ENCODE measurements at regions not wholly inside any gene's neighbourhood (a gene's known extent, or its start where the extent isn't known, plus 50 kb on each side); places are given as distances from the start of the nearest gene placed in this dataset.

DNA sequence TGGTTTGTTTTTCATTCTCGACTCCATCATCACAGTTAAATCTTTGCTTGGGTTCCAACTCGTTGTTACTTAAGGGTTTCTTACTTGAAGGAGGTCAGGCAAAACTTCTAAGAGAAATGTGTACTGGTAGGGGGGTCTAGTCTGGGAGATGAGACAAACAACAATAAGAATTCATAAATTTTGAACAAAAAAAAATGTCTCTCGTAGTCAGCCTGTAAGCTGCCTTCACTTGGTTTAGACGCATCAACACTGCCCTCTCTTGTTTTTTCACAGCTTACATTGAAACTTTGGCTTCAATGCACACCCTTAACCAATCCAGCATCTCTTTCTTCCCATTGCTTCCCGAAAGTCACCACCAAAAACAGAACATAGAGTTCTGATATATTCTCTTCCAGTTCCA is 576.4 kb upstream of the PIK3C3 start:
- no peaks in the 10 kb centered on the region for H3K36me3 ChIP-seq (ENCODE audit: low read length)
- no peaks in the 10 kb centered on the region for H4K20me1 ChIP-seq (ENCODE audit: low read depth, low read length)
- H3K27me3 ChIP-seq (ENCODE audit: low read length): no peaks in the 10 kb centered on the region
- H3K9me3 ChIP-seq (ENCODE audit: insufficient read depth, low read length): no peaks in the 10 kb centered on the region
- H3F3A ChIP-seq (ENCODE audit: insufficient read depth): no peaks in the 10 kb centered on the region
- H3K27ac ChIP-seq (ENCODE audit: low read depth, low read length): no peak overlapping the region
- no peak overlapping the region for H3K4me2 ChIP-seq (ENCODE audit: low read depth, low read length, poor library complexity, severe bottlenecking)
- no peaks in the 10 kb centered on the region for H3K79me2 ChIP-seq (ENCODE audit: insufficient read depth, low read length)
- no peak overlapping the region for H2AFZ ChIP-seq (ENCODE audit: low read depth, low read length, severe bottlenecking)
- TF ChIP-seq EZH2phosphoT487 (conservative IDR thresholded peaks at IDR 0.05; ENCODE audit: low read length): no peak
- TF ChIP-seq, protein P1, sequence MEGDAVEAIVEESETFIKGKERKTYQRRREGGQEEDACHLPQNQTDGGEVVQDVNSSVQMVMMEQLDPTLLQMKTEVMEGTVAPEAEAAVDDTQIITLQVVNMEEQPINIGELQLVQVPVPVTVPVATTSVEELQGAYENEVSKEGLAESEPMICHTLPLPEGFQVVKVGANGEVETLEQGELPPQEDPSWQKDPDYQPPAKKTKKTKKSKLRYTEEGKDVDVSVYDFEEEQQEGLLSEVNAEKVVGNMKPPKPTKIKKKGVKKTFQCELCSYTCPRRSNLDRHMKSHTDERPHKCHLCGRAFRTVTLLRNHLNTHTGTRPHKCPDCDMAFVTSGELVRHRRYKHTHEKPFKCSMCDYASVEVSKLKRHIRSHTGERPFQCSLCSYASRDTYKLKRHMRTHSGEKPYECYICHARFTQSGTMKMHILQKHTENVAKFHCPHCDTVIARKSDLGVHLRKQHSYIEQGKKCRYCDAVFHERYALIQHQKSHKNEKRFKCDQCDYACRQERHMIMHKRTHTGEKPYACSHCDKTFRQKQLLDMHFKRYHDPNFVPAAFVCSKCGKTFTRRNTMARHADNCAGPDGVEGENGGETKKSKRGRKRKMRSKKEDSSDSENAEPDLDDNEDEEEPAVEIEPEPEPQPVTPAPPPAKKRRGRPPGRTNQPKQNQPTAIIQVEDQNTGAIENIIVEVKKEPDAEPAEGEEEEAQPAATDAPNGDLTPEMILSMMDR (IDR thresholded peaks at IDR 0.05; ENCODE audit: insufficient read depth, low read length, poor library complexity, severe bottlenecking): no peak
- no peak overlapping the region for H3K9ac ChIP-seq (ENCODE audit: low read length)
- H3K9me2 ChIP-seq (replicated peaks; ENCODE audit: insufficient read depth, low read length): no peaks in the 10 kb centered on the region
- H3K4me3 ChIP-seq (ENCODE audit: insufficient read depth, low read length, poor library complexity, severe bottlenecking): no peak overlapping the region

DNA sequence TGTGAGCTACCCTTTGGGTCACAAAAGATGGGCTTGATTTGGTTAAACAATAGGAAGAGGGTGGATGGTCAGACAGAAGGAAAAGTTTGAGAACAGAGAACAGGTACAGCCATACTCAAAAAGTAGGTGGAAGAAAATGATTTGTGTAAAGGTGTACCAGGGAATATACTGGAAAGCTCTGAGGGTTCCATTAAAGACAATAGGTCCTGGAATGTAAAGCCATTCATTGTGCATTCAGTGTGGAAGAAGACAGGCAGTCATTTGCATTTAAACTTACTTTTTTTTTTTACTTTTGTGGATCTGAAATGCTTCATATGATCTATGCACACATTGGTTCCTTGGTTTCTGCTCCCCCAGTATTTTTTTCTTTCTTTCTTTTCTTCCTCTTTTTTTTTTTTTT is 581.4 kb upstream of the PIK3C3 start:
- TF ChIP-seq EZH2phosphoT487 (conservative IDR thresholded peaks at IDR 0.05; ENCODE audit: low read length): no peak
- TF ChIP-seq, protein P1 (IDR thresholded peaks at IDR 0.05; ENCODE audit: insufficient read depth, low read length, poor library complexity, severe bottlenecking): no peak
- H3K9me2 ChIP-seq (replicated peaks; ENCODE audit: insufficient read depth, low read length): no peaks in the 10 kb centered on the region
- H3K9me3 ChIP-seq (ENCODE audit: insufficient read depth, low read length): no peaks in the 10 kb centered on the region
- H2AFZ ChIP-seq (ENCODE audit: low read depth, low read length, severe bottlenecking): no peak overlapping the region
- H4K20me1 ChIP-seq (ENCODE audit: low read depth, low read length): no peaks in the 10 kb centered on the region
- H3K36me3 ChIP-seq (ENCODE audit: low read length): no peaks in the 10 kb centered on the region
- H3K79me2 ChIP-seq (ENCODE audit: insufficient read depth, low read length): no peaks in the 10 kb centered on the region
- H3K4me2 ChIP-seq (ENCODE audit: low read depth, low read length, poor library complexity, severe bottlenecking): no peak overlapping the region
- no peak overlapping the region for H3K27ac ChIP-seq (ENCODE audit: low read depth, low read length)
- no peak overlapping the region for H3K9ac ChIP-seq (ENCODE audit: low read length)
- H3K4me3 ChIP-seq (ENCODE audit: insufficient read depth, low read length, poor library complexity, severe bottlenecking): no peak overlapping the region
- no peaks in the 10 kb centered on the region for H3K27me3 ChIP-seq (ENCODE audit: low read length)
- H3F3A ChIP-seq (ENCODE audit: insufficient read depth): no peaks in the 10 kb centered on the region

DNA sequence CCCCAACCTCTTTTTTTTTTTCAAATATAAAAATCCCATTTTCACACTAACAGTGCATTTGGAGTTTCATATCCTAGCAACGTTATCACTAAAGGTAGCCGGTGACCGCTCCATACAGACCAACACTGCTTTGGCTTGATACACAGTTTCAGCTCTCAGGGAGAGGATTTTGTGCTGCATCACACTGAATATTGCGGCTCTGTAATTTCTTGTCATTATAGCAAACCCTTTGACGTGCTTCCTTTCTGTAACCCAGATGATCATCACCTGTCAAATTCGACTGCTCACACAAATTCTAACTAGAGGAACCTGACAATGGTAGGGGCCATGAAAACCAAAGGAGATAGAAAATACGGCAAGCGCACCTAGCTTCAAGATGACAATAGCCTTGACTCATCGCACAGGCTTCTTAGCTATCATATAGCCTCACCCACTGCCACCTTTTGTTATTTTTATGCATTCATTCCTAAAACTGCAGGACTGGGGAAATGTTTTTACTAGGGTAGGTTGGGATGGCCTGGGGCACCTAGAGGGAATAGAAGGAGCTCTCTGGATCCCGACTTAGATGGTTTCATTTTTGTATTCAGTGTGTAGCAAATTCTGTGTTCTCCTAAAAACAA is 582.9 kb upstream of the PIK3C3 start:
- no peak overlapping the region for H3K4me2 ChIP-seq (ENCODE audit: low read depth, low read length, poor library complexity, severe bottlenecking)
- H3K9me3 ChIP-seq (ENCODE audit: insufficient read depth, low read length): no peaks in the 10 kb centered on the region
- H3K79me2 ChIP-seq (ENCODE audit: insufficient read depth, low read length): no peaks in the 10 kb centered on the region
- H3F3A ChIP-seq (ENCODE audit: insufficient read depth): no peaks in the 10 kb centered on the region
- H3K27ac ChIP-seq (ENCODE audit: low read depth, low read length): no peak overlapping the region
- no peak for TF ChIP-seq EZH2phosphoT487 (conservative IDR thresholded peaks at IDR 0.05; ENCODE audit: low read length)
- TF ChIP-seq, protein P1 (IDR thresholded peaks at IDR 0.05; ENCODE audit: insufficient read depth, low read length, poor library complexity, severe bottlenecking): no peak
- H2AFZ ChIP-seq (ENCODE audit: low read depth, low read length, severe bottlenecking): no peak overlapping the region
- no peaks in the 10 kb centered on the region for H3K9me2 ChIP-seq (replicated peaks; ENCODE audit: insufficient read depth, low read length)
- no peak overlapping the region for H3K4me3 ChIP-seq (ENCODE audit: insufficient read depth, low read length, poor library complexity, severe bottlenecking)
- no peak overlapping the region for H3K9ac ChIP-seq (ENCODE audit: low read length)
- no peaks in the 10 kb centered on the region for H4K20me1 ChIP-seq (ENCODE audit: low read depth, low read length)
- H3K27me3 ChIP-seq (ENCODE audit: low read length): no peaks in the 10 kb centered on the region
- H3K36me3 ChIP-seq (ENCODE audit: low read length): no peaks in the 10 kb centered on the region

All from SU-DHL-6 (cell line).